ENCODE measurements at regions not wholly inside any gene's neighbourhood (a gene's known extent, or its start where the extent isn't known, plus 50 kb on each side); places are given as distances from the start of the nearest gene placed in this dataset.
"Not testable (repeated sequence)": the region's sequence is repeated elsewhere in the genome, so short reads cannot be mapped to it uniquely, and the experiment has no call there.

GRCh38 chr12:75954041-75954440 lies 77.5 kb downstream of the PHLDA1 start:
- Mint-ChIP-seq H3K27me3 (ENCODE audit: low read depth in 3 of 3) (no peaks in the 10 kb centered on the region), H3K9me3 (no peaks in the 10 kb centered on the region), H3K4me1 (peaks cover 3 to 6% of the 10 kb centered on the region in 2 donors), H3K27ac (no peak overlapping the region), H3K4me3 (no peak overlapping the region), H3K36me3 (no peaks in the 10 kb centered on the region)
- no peak for DNase-seq

- H3K9me3 Mint-ChIP-seq, result no peaks in the 10 kb centered on the region
- no peak for DNase-seq
- H3K36me3 Mint-ChIP-seq, result no peaks in the 10 kb centered on the region
- H3K4me1 Mint-ChIP-seq, result peaks cover 0 to under 1% of the 10 kb centered on the region in 2 donors
- H3K27me3 Mint-ChIP-seq (ENCODE audit: low read depth in 3 of 3), result no peaks in the 10 kb centered on the region
- no peak overlapping the region for H3K27ac Mint-ChIP-seq
- no peak overlapping the region for H3K4me3 Mint-ChIP-seq
Measured at GRCh38 chr12:75953312-75953906, 78.2 kb downstream of the PHLDA1 start.

GRCh38 chr12:75951399-75952278 lies 79.9 kb downstream of the PHLDA1 start:
- no peaks in the 10 kb centered on the region for H3K27me3 Mint-ChIP-seq (ENCODE audit: low read depth in 3 of 3)
- no peaks in the 10 kb centered on the region for H3K4me1 Mint-ChIP-seq
- no peak for DNase-seq
- H3K27ac Mint-ChIP-seq, result no peak overlapping the region
- H3K36me3 Mint-ChIP-seq, result no peaks in the 10 kb centered on the region
- H3K4me3 Mint-ChIP-seq, result no peak overlapping the region
- no peaks in the 10 kb centered on the region for H3K9me3 Mint-ChIP-seq

- no peak for DNase-seq
- Mint-ChIP-seq H3K27ac (no peak overlapping the region), H3K4me3 (no peak overlapping the region), H3K27me3 (ENCODE audit: low read depth in 3 of 3) (peaks cover 0 to 2% (median 0%) of the 10 kb centered on the region in 3 donors), H3K9me3 (no peaks in the 10 kb centered on the region), H3K36me3 (no peaks in the 10 kb centered on the region), H3K4me1 (peaks cover 17 to 21% of the 10 kb centered on the region in 2 donors)
Measured at GRCh38 chr12:75947156-75947723, 84.3 kb downstream of the PHLDA1 start.

GRCh38 chr12:75945581-75945980 lies 86.0 kb downstream of the PHLDA1 start:
- no peak for DNase-seq
- peaks cover 0 to 2% (median 0%) of the 10 kb centered on the region in 3 donors for H3K27me3 Mint-ChIP-seq (ENCODE audit: low read depth in 3 of 3)
- no peak overlapping the region for H3K4me3 Mint-ChIP-seq
- peaks cover 17 to 21% of the 10 kb centered on the region in 2 donors for H3K4me1 Mint-ChIP-seq
- H3K27ac Mint-ChIP-seq, result no peak overlapping the region
- H3K36me3 Mint-ChIP-seq, result no peaks in the 10 kb centered on the region
- no peaks in the 10 kb centered on the region for H3K9me3 Mint-ChIP-seq

GRCh38 chr12:75944905-75945432 lies 86.6 kb downstream of the PHLDA1 start:
- peaks cover 17 to 21% of the 10 kb centered on the region in 2 donors for H3K4me1 Mint-ChIP-seq
- no peak for DNase-seq
- H3K27me3 Mint-ChIP-seq (ENCODE audit: low read depth in 3 of 3), result peaks cover 0 to 2% (median 0%) of the 10 kb centered on the region in 3 donors
- H3K9me3 Mint-ChIP-seq, result no peaks in the 10 kb centered on the region
- peak overlapping the region; percentile 76 to 98 (median 95) for H3K27ac Mint-ChIP-seq
- H3K4me3 Mint-ChIP-seq, result peak overlapping the region in 1 of 5 donors; percentile 78
- no peaks in the 10 kb centered on the region for H3K36me3 Mint-ChIP-seq

- Mint-ChIP-seq H3K9me3 (no peaks in the 10 kb centered on the region), H3K27ac (peak overlapping the region; percentile 76 to 98 (median 95)), H3K27me3 (ENCODE audit: low read depth in 3 of 3) (peaks cover 0 to 2% (median 0%) of the 10 kb centered on the region in 3 donors), H3K4me1 (peaks cover 17 to 21% of the 10 kb centered on the region in 2 donors), H3K4me3 (peak overlapping the region; percentile 61 to 78 (median 68)), H3K36me3 (no peaks in the 10 kb centered on the region)
- peak; percentile 22 to 43 (median 24) for DNase-seq
Measured at GRCh38 chr12:75944097-75944904, 87.3 kb downstream of the PHLDA1 start.

- Mint-ChIP-seq H3K4me1 (peaks cover 17 to 21% of the 10 kb centered on the region in 2 donors), H3K4me3 (peak overlapping the region in 3 of 5 donors; percentile 7 to 42 (median 21)), H3K36me3 (no peaks in the 10 kb centered on the region), H3K27ac (peak overlapping the region; percentile 76 to 98 (median 95)), H3K27me3 (ENCODE audit: low read depth in 3 of 3) (peaks cover 0 to 2% (median 0%) of the 10 kb centered on the region in 3 donors), H3K9me3 (no peaks in the 10 kb centered on the region)
- peak in 1 of 3 donors; percentile 3 for DNase-seq
Measured at GRCh38 chr12:75943730-75944096, 87.9 kb downstream of the PHLDA1 start.

- not testable (repeated sequence) for H3K27me3 Mint-ChIP-seq (ENCODE audit: low read depth in 3 of 3); H3K27ac Mint-ChIP-seq; H3K4me3 Mint-ChIP-seq; H3K36me3 Mint-ChIP-seq; H3K9me3 Mint-ChIP-seq; DNase-seq
- H3K4me1 Mint-ChIP-seq, result peaks cover 17 to 21% of the 10 kb centered on the region in 2 donors
Measured at GRCh38 chr12:75941661-75942060, 89.9 kb downstream of the PHLDA1 start.

GRCh38 chr12:75939016-75939642 lies 92.4 kb downstream of the PHLDA1 start:
- H3K36me3 Mint-ChIP-seq, result no peaks in the 10 kb centered on the region
- H3K27me3 Mint-ChIP-seq (ENCODE audit: low read depth in 3 of 3), result peaks cover 3 to 6% (median 3%) of the 10 kb centered on the region in 3 donors
- peaks cover 16 to 17% of the 10 kb centered on the region in 2 donors for H3K4me1 Mint-ChIP-seq
- no peak overlapping the region for H3K27ac Mint-ChIP-seq
- no peaks in the 10 kb centered on the region for H3K9me3 Mint-ChIP-seq
- H3K4me3 Mint-ChIP-seq, result no peak overlapping the region
- DNase-seq, result no peak

- peaks cover 17 to 18% of the 10 kb centered on the region in 2 donors for H3K4me1 Mint-ChIP-seq
- H3K9me3 Mint-ChIP-seq, result no peaks in the 10 kb centered on the region
- no peak overlapping the region for H3K4me3 Mint-ChIP-seq
- no peak overlapping the region for H3K27ac Mint-ChIP-seq
- H3K27me3 Mint-ChIP-seq (ENCODE audit: low read depth in 3 of 3), result peaks cover 3 to 6% (median 3%) of the 10 kb centered on the region in 3 donors
- H3K36me3 Mint-ChIP-seq, result no peaks in the 10 kb centered on the region
- DNase-seq, result no peak
Measured at GRCh38 chr12:75938189-75938588, 93.4 kb downstream of the PHLDA1 start.

GRCh38 chr12:75937486-75937885 lies 94.1 kb downstream of the PHLDA1 start:
- H3K4me3 Mint-ChIP-seq, result no peak overlapping the region
- H3K36me3 Mint-ChIP-seq, result no peaks in the 10 kb centered on the region
- no peaks in the 10 kb centered on the region for H3K9me3 Mint-ChIP-seq
- DNase-seq, result no peak
- no peak overlapping the region for H3K27ac Mint-ChIP-seq
- peaks cover 3 to 6% (median 3%) of the 10 kb centered on the region in 3 donors for H3K27me3 Mint-ChIP-seq (ENCODE audit: low read depth in 3 of 3)
- H3K4me1 Mint-ChIP-seq, result peaks cover 17 to 18% of the 10 kb centered on the region in 2 donors

Data from immature natural killer cell (primary cell).